HepG2 (cell line): ENCODE measurements at regions not wholly inside any gene's neighbourhood (a gene's known extent, or its start where the extent isn't known, plus 50 kb on each side); places are given as distances from the start of the nearest gene placed in this dataset.

Experiments
- ATAC-seq: fragments of 200-7000 bp; cut with Tn5 transposase; 3 replicates; pipeline ENCODE4 v1.9.1; 2020; ENCODE audit warnings: mild to moderate bottlenecking, moderate library complexity
- BruUV-seq: library from RNA; stranded (reverse); fragments of 400-500 nt; replicated peaks from 2 replicates; lab custom pipeline; 2021; lab: Mats Ljungman, UMichigan
- CTCF ChIA-PET: fragments of 300-600 bp; formaldehyde crosslinking; extraction: SDS; loops from one replicate; lab custom pipeline; 2021; ENCODE audit warnings: low total read pairs, inconsistent platforms, low intra/inter-chr PET ratio; lab: Yijun Ruan, JAX
- POLR2A ChIA-PET: fragments of 350-600 bp; sonication (Branson Sonifier 250); formaldehyde crosslinking; loops from one replicate; lab custom pipeline; 2020; ENCODE audit warnings: antibody characterized with exemption, inconsistent platforms; lab: Yijun Ruan, JAX
- DNase-seq: peaks from one replicate; pipeline ENCODE4 v3.0.0-alpha.2; 2015; ENCODE audit warnings: low spot score
- FAIRE-seq: peaks from 3 replicates; lab custom pipeline; 2011; peaks lifted over from hg19 to GRCh38; lab: Jason Lieb, UNC
- H2AFZ ChIP-seq: one replicate; pipeline ENCODE4 v1.6.1; 2011; ENCODE audit warnings: low read length, inconsistent platforms
- H3K27ac ChIP-seq: fragments of 300-600 bp; 3 replicates; pipeline ENCODE4 v1.8.0; 2011; ENCODE audit warnings: mixed run types, mild to moderate bottlenecking, mixed read lengths, low read length, inconsistent platforms; ENCODE audit not compliant: insufficient read depth; ENCODE audit errors: extremely low read length
- H3K27me3 ChIP-seq, 2 experiments: fragments of 200-600 bp in 1 of 2; 2 replicates in 1 of 2; 3 replicates in 1 of 2; pipeline versions ENCODE4 v1.6.0 to v1.8.0; 2011; ENCODE audit warnings: low read length in 2 of 2, mild to moderate bottlenecking in 2 of 2, moderate library complexity in 2 of 2, inconsistent platforms in 1 of 2; ENCODE audit not compliant: insufficient read depth in 2 of 2, control insufficient read depth in 1 of 2
- H3K36me3 ChIP-seq, 2 experiments: fragments of 200-600 bp in 1 of 2; replicated peaks in 1 of 2; 2 replicates in 1 of 2; 3 replicates in 1 of 2; pipeline versions ENCODE4 v1.5.1 to v1.8.0; 2011; ENCODE audit warnings: low read length in 2 of 2, inconsistent platforms in 1 of 2; ENCODE audit not compliant: insufficient read depth in 2 of 2, control insufficient read depth in 1 of 2
- H3K4me1 ChIP-seq: 2 replicates; pipeline ENCODE4 v1.5.1; 2012; ENCODE audit warnings: low read length, inconsistent platforms; ENCODE audit not compliant: insufficient read depth
- H3K4me2 ChIP-seq: 2 replicates; pipeline ENCODE4 v1.6.0; 2011; ENCODE audit warnings: low read depth, low read length, inconsistent platforms
- H3K4me3 ChIP-seq, 3 experiments: fragments of 200-600 bp in 1 of 3; sonication (generic), shearing (Covaris generic) in 1 of 3; replicated peaks in 1 of 3; 2 replicates each; pipeline ENCODE4 v1.5.1; 2011 to 2016; ENCODE audit warnings: low read length in 3 of 3, inconsistent platforms in 2 of 3, low read depth in 2 of 3, mild to moderate bottlenecking in 2 of 3, control low read depth in 1 of 3, mixed read lengths in 1 of 3; ENCODE audit not compliant: insufficient read depth in 1 of 3
- H3K79me2 ChIP-seq: one replicate; pipeline ENCODE4 v1.6.1; 2011; ENCODE audit warnings: low read length, inconsistent platforms; ENCODE audit not compliant: insufficient read depth
- H3K9ac ChIP-seq: 2 replicates; pipeline ENCODE4 v1.6.0; 2011; ENCODE audit warnings: mild to moderate bottlenecking, low read depth, low read length, inconsistent platforms; ENCODE audit not compliant: insufficient read depth
- H3K9me3 ChIP-seq: 2 replicates; pipeline ENCODE4 v1.5.1; 2012; ENCODE audit warnings: mild to moderate bottlenecking, low read length
- H4K20me1 ChIP-seq: 2 replicates; pipeline ENCODE4 v1.6.0; 2011; ENCODE audit warnings: inconsistent platforms, mild to moderate bottlenecking, low read length, moderate library complexity; ENCODE audit not compliant: insufficient read depth
- ATF7 ChIP-seq, 2 experiments: fragments of 450-650 bp in 1 of 2; sonication (generic) in 1 of 2; formaldehyde crosslinking in 1 of 2; IDR thresholded peaks; 2 replicates each; pipeline versions ENCODE4 v1.4.0 to v1.6.1; 2016 to 2020; ENCODE audit warnings: antibody characterized with exemption in 1 of 2, mild to moderate bottlenecking in 1 of 2, missing genetic modification reagents in 1 of 2
- CENPX ChIP-seq: sonication (generic); formaldehyde crosslinking; IDR thresholded peaks from 2 replicates; pipeline ENCODE4 v1.9.0; 2021; ENCODE audit warnings: mild to moderate bottlenecking, missing genetic modification reagents, moderate library complexity
- CREB1 ChIP-seq, 2 experiments: fragments of 450-650 bp in 1 of 2; IDR thresholded peaks; 2 replicates each; pipeline ENCODE4 v1.6.1; 2016 to 2017; ENCODE audit warnings: control low read depth in 1 of 2, mild to moderate bottlenecking in 1 of 2, missing compliant biosample characterization in 1 of 2, missing genetic modification characterization in 1 of 2
- MEF2D ChIP-seq: sonication (generic); formaldehyde crosslinking; IDR thresholded peaks from 2 replicates; pipeline ENCODE4 v1.5.1; 2020; ENCODE audit warnings: mild to moderate bottlenecking, missing genetic modification reagents
- WGBS: methylation state at CpG from one replicate; pipeline ENCODE4 v1.1.6; 2017; ENCODE audit warnings: low lambda C conversion rate; 5-methylcytosine and 5-hydroxymethylcytosine counted together
- in situ Hi-C: cut with HindIII; loops from 2 replicates; pipeline ENCODE4 v1.10.0; 2017; ENCODE audit warnings: low pct_unique_long_range_greater_than_20kb; ENCODE audit not compliant: extremely low pct_ligation_motif_present
- intact Hi-C: fragments of 100-400 bp; cut with micrococcal nuclease; formaldehyde crosslinking; loops from one replicate; pipeline ENCODE4 v1.10.0; 2022; ENCODE audit not compliant: unreplicated experiment
- TF ChIP-seq, protein P1 (sequence below): sonication (generic); formaldehyde crosslinking; IDR thresholded peaks from 2 replicates; pipeline ENCODE4 v1.5.0; 2020; ENCODE audit warnings: mild to moderate bottlenecking, missing genetic modification reagents

GRCh38 chr2:59044736-59045135, 803.6 kb upstream of the FANCL start:
- no peak overlapping the region for H3K4me3 ChIP-seq
- POLR2A ChIA-PET, result no interaction called here
- no peak for ATAC-seq
- no peaks in the 10 kb centered on the region for H3K9me3 ChIP-seq
- in situ Hi-C loops, result no loop called here
- H3K79me2 ChIP-seq, result no peaks in the 10 kb centered on the region
- no TSS peak for BruUV-seq
- H2AFZ ChIP-seq, result no peak overlapping the region
- no peaks in the 10 kb centered on the region for H4K20me1 ChIP-seq
- no peak overlapping the region for H3K9ac ChIP-seq
- no peaks in the 10 kb centered on the region for H3K27me3 ChIP-seq
- 60% methylated on average over 1 of the region's 1 CpG for WGBS
- DNase-seq, result no peak
- CTCF ChIA-PET, result no interaction called here
- no peaks in the 10 kb centered on the region for H3K36me3 ChIP-seq
- H3K4me1 ChIP-seq, result no peaks in the 10 kb centered on the region
- intact Hi-C loops, result no loop called here
- TF ChIP-seq CENPX (no peak), MEF2D (CRISPR knock-in tag) (no peak)
- TF ChIP-seq, all 625 proteins: peak for 0
- FAIRE-seq, result no peak
- Histone ChIP-seq H3K27ac (no peak overlapping the region), H3K4me2 (no peak overlapping the region)

GRCh38 chr2:59041139-59041538, 800.0 kb upstream of the FANCL start:
- H3K4me2 ChIP-seq, result no peak overlapping the region
- no TSS peak for BruUV-seq
- WGBS, result 6% methylated on average over 4 of the region's 4 CpGs
- no peaks in the 10 kb centered on the region for H3K9me3 ChIP-seq
- ChIA-PET POLR2A (no interaction called here), CTCF (no interaction called here)
- TF ChIP-seq CREB1 (IDR thresholded peaks at IDR 0.05), result peak; percentile 97
- no peak for TF ChIP-seq CREB1 (CRISPR knock-in tag; IDR thresholded peaks at IDR 0.05)
- peak; percentile 92 for TF ChIP-seq ATF7 (IDR thresholded peaks at IDR 0.05)
- no peak for TF ChIP-seq ATF7 (CRISPR knock-in tag; IDR thresholded peaks at IDR 0.05)
- TF ChIP-seq, protein P1, sequence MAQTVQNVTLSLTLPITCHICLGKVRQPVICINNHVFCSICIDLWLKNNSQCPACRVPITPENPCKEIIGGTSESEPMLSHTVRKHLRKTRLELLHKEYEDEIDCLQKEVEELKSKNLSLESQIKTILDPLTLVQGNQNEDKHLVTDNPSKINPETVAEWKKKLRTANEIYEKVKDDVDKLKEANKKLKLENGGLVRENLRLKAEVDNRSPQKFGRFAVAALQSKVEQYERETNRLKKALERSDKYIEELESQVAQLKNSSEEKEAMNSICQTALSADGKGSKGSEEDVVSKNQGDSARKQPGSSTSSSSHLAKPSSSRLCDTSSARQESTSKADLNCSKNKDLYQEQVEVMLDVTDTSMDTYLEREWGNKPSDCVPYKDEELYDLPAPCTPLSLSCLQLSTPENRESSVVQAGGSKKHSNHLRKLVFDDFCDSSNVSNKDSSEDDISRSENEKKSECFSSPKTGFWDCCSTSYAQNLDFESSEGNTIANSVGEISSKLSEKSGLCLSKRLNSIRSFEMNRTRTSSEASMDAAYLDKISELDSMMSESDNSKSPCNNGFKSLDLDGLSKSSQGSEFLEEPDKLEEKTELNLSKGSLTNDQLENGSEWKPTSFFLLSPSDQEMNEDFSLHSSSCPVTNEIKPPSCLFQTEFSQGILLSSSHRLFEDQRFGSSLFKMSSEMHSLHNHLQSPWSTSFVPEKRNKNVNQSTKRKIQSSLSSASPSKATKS (CRISPR knock-in tag), result no peak
- in situ Hi-C loops, result no loop called here
- no peaks in the 10 kb centered on the region for H3K36me3 ChIP-seq
- no peaks in the 10 kb centered on the region for H3K27me3 ChIP-seq
- FAIRE-seq (no peak), DNase-seq (no peak), ATAC-seq (no peak)
- intact Hi-C loops, result no loop called here
- no peaks in the 10 kb centered on the region for H4K20me1 ChIP-seq
- H3K4me3 ChIP-seq, result no peak overlapping the region
- no peak overlapping the region for H3K9ac ChIP-seq
- H3K27ac ChIP-seq, result no peak overlapping the region
- H3K4me1 ChIP-seq, result no peaks in the 10 kb centered on the region
- no peaks in the 10 kb centered on the region for H3K79me2 ChIP-seq
- no peak overlapping the region for H2AFZ ChIP-seq
